ENCODE measurements at regions not wholly inside any gene's neighbourhood (a gene's known extent, or its start where the extent isn't known, plus 50 kb on each side); places are given as distances from the start of the nearest gene placed in this dataset.

- TF ChIP-seq CTCF (conservative IDR thresholded peaks at IDR 0.05; ENCODE audit: low read depth in 2 of 2) (no peak), REST (IDR thresholded peaks at IDR 0.05; ENCODE audit: unreplicated experiment) (no peak), EZH2 (IDR thresholded peaks at IDR 0.05; ENCODE audit: low read depth, unreplicated experiment) (no peak), CREB1 (CRISPR knock-in tag; IDR thresholded peaks at IDR 0.05; ENCODE audit: low read depth) (no peak), POLR2AphosphoS5 (IDR thresholded peaks at IDR 0.05; ENCODE audit: low read depth) (no peak), NANOG (IDR thresholded peaks at IDR 0.05; ENCODE audit: borderline replicate concordance) (no peak), ZNF462 (CRISPR knock-in tag; IDR thresholded peaks at IDR 0.05) (no peak), ETS1 (IDR thresholded peaks at IDR 0.05) (no peak), EZH2phosphoT487 (IDR thresholded peaks at IDR 0.05; ENCODE audit: unreplicated experiment) (no peak), JUNB (IDR thresholded peaks at IDR 0.05; ENCODE audit: unreplicated experiment) (no peak), STAT1 (IDR thresholded peaks at IDR 0.05; ENCODE audit: unreplicated experiment) (no peak)
These were observed 141.6 kb upstream of the DTNBP1 start for GRCh38 chr6:15804164-15805154.
